B cell (primary cell): ENCODE measurements at regions not wholly inside any gene's neighbourhood (a gene's known extent, or its start where the extent isn't known, plus 50 kb on each side); places are given as distances from the start of the nearest gene placed in this dataset.

Experiments used
- ATAC-seq: fragments of 200-7000 bp; cut with Tn5 transposase; one replicate; pipeline ENCODE4 v1.10.0; 2021; ENCODE audit warnings: low read depth, mild to moderate bottlenecking, moderate number of reproducible peaks, moderate library complexity
- CTCF ChIA-PET: fragments of 350-600 bp; sonication (Branson Sonifier 250); formaldehyde crosslinking; loops from one replicate; lab custom pipeline; 2021; ENCODE audit warnings: antibody characterized with exemption, inconsistent platforms; lab: Charles Lee
- POLR2A ChIA-PET: fragments of 350-600 bp; sonication (Branson Sonifier 250); formaldehyde crosslinking; loops from one replicate; lab custom pipeline; 2021; ENCODE audit warnings: antibody characterized with exemption; lab: Charles Lee
- DNase-seq: peaks from one replicate; pipeline ENCODE4 v3.0.0; 2013
- H2AFZ ChIP-seq: 2 replicates; pipeline ENCODE4 v1.6.1; 2012; ENCODE audit warnings: mild to moderate bottlenecking, low read depth, low read length; ENCODE audit not compliant: insufficient read depth, poor library complexity, severe bottlenecking
- H3K27ac ChIP-seq, 2 donors: 1 replicate in 1 of 2; 2 replicates in 1 of 2; pipeline ENCODE4 v1.5.1; 2012 to 2013; ENCODE audit warnings: low read length in 2 of 2, mild to moderate bottlenecking in 2 of 2, moderate library complexity in 1 of 2
- H3K27me3 ChIP-seq, 4 experiments: fragments of 200-600 bp in 1 of 4; sonication (generic) in 1 of 4; replicated peaks in 1 of 4; 1 replicate in 2 of 4; 2 replicates in 2 of 4; pipeline versions ENCODE4 v1.6.1 to v1.7.0; 2013 to 2016; ENCODE audit warnings: low read length in 3 of 4, mild to moderate bottlenecking in 2 of 4, mixed read lengths in 1 of 4, moderate library complexity in 1 of 4; ENCODE audit not compliant: insufficient read depth in 4 of 4, control insufficient read depth in 3 of 4; ENCODE audit errors: control extremely low read depth in 1 of 4
- H3K36me3 ChIP-seq, 2 experiments: replicated peaks in 1 of 2; 1 replicate in 1 of 2; 2 replicates in 1 of 2; pipeline versions ENCODE4 v1.6.1 to v1.7.1; 2013; ENCODE audit warnings: low read length in 1 of 2; ENCODE audit not compliant: insufficient read depth in 2 of 2, control insufficient read depth in 1 of 2; ENCODE audit errors: control extremely low read depth in 1 of 2, extremely low read depth in 1 of 2
- H3K4me1 ChIP-seq, 2 donors: fragments of 200-600 bp in 1 of 2; sonication (generic) in 1 of 2; 1 replicate in 1 of 2; 2 replicates in 1 of 2; pipeline versions ENCODE4 v1.5.1 to v1.6.1; 2013 to 2017; ENCODE audit warnings: low read length in 2 of 2; ENCODE audit not compliant: control insufficient read depth in 2 of 2, insufficient read depth in 2 of 2
- H3K4me2 ChIP-seq: replicated peaks from 2 replicates; pipeline ENCODE3; 2012; ENCODE audit warnings: mild to moderate bottlenecking, low read depth, low read length; ENCODE audit not compliant: poor library complexity, severe bottlenecking
- H3K4me3 ChIP-seq, 5 experiments: fragments of 200-600 bp in 1 of 5; sonication (generic) in 1 of 5; 1 replicate in 3 of 5; 2 replicates in 2 of 5; pipeline versions ENCODE4 v1.5.1 to v1.7.0; 2011 to 2016; ENCODE audit warnings: low read length in 4 of 5, mild to moderate bottlenecking in 4 of 5, low read depth in 2 of 5, control low read depth in 1 of 5, moderate library complexity in 1 of 5; ENCODE audit not compliant: insufficient read depth in 1 of 5; ENCODE audit errors: control extremely low read depth in 1 of 5, extremely low read depth in 1 of 5
- H3K79me2 ChIP-seq: fragments of 200-600 bp; sonication (generic); one replicate; pipeline ENCODE4 v1.6.0; 2016; ENCODE audit warnings: low read length; ENCODE audit not compliant: control insufficient read depth, insufficient read depth
- H3K9ac ChIP-seq: fragments of 200-600 bp; sonication (generic); 2 replicates; pipeline ENCODE4 v1.6.1; 2017; ENCODE audit warnings: mild to moderate bottlenecking, low read length, moderate library complexity
- H3K9me3 ChIP-seq, 3 donors: one replicate each; pipeline versions ENCODE4 v1.6.1 to v1.7.1; 2013; ENCODE audit warnings: low read length in 2 of 3; ENCODE audit not compliant: control insufficient read depth in 2 of 3, insufficient read depth in 1 of 3; ENCODE audit errors: control extremely low read depth in 1 of 3
- H4K20me1 ChIP-seq: 2 replicates; pipeline ENCODE4 v1.6.0; 2012; ENCODE audit warnings: mild to moderate bottlenecking, low read length; ENCODE audit not compliant: insufficient read depth, control insufficient read depth, poor library complexity, severe bottlenecking
- H3K27ac Mint-ChIP-seq: one replicate; pipeline ENCODE4 v1.8.0; 2021; ENCODE audit warnings: mixed read lengths
- H3K27me3 Mint-ChIP-seq: one replicate; pipeline ENCODE4 v1.8.0; 2021; ENCODE audit warnings: mixed read lengths
- H3K4me1 Mint-ChIP-seq: one replicate; pipeline ENCODE4 v1.8.0; 2021; ENCODE audit warnings: mixed read lengths
- H3K4me3 Mint-ChIP-seq: one replicate; pipeline ENCODE4 v1.8.0; 2021; ENCODE audit warnings: mixed read lengths
- H3K9me3 Mint-ChIP-seq: one replicate; pipeline ENCODE4 v1.8.0; 2022; ENCODE audit warnings: mixed read lengths; ENCODE audit not compliant: insufficient read depth
- CTCF ChIP-seq: fragments of 200-600 bp; IDR thresholded peaks from one replicate; pipeline ENCODE4 v1.8.0; 2022; ENCODE audit warnings: antibody characterized with exemption, mild to moderate bottlenecking
- EZH2 ChIP-seq: IDR thresholded peaks from 2 replicates; pipeline ENCODE4 v1.6.1; 2012; ENCODE audit warnings: borderline replicate concordance, low read depth, mild to moderate bottlenecking, moderate library complexity, low read length; ENCODE audit not compliant: insufficient read depth, poor library complexity, severe bottlenecking
- WGBS: methylation state at CpG from one replicate; pipeline ENCODE4 v1.1.5; 2013; ENCODE audit warnings: missing lambda C conversion rate; ENCODE audit not compliant: insufficient coverage; 5-methylcytosine and 5-hydroxymethylcytosine counted together
- intact Hi-C: fragments of 100-400 bp; cut with micrococcal nuclease; formaldehyde crosslinking; loops from one replicate; pipeline ENCODE4 v1.10.0; 2022

- no peaks in the 10 kb centered on the region for H3K79me2 ChIP-seq
- no peak for DNase-seq
- no peaks in the 10 kb centered on the region for H3K9me3 ChIP-seq
- H3K9me3 Mint-ChIP-seq: no peaks in the 10 kb centered on the region
- H3K4me3 Mint-ChIP-seq: no peak overlapping the region
- no CpG with 5 or more reads among the region's 3 CpGs for WGBS
- no peak overlapping the region for H3K4me2 ChIP-seq
- no peak for ATAC-seq
- no peaks in the 10 kb centered on the region for H3K27me3 ChIP-seq
- H3K9ac ChIP-seq: no peak overlapping the region
- TF ChIP-seq CTCF (no peak), EZH2 (no peak)
- H3K4me1 Mint-ChIP-seq: no peaks in the 10 kb centered on the region
- H2AFZ ChIP-seq: no peak overlapping the region
- H3K36me3 ChIP-seq: no peaks in the 10 kb centered on the region
- ChIA-PET CTCF (no interaction called here), POLR2A (no interaction called here)
- H3K27me3 Mint-ChIP-seq: peaks cover 3% of the 10 kb centered on the region
- intact Hi-C loops: no loop called here
- no peaks in the 10 kb centered on the region for H4K20me1 ChIP-seq
- no peaks in the 10 kb centered on the region for H3K4me1 ChIP-seq
- no peak overlapping the region for H3K27ac Mint-ChIP-seq
- H3K4me3 ChIP-seq: no peak overlapping the region
- no peak overlapping the region for H3K27ac ChIP-seq
Measured at GRCh38 chr1:88560621-88561020, 123.5 kb upstream of the PKN2 start.

GRCh38 chr1:88562991-88563390 lies 121.1 kb upstream of the PKN2 start:
- ChIA-PET CTCF (no interaction called here), POLR2A (no interaction called here)
- DNase-seq (no peak), ATAC-seq (no peak)
- no peak overlapping the region for H3K4me2 ChIP-seq
- H3K27ac ChIP-seq: no peak overlapping the region
- TF ChIP-seq CTCF: no peak
- TF ChIP-seq EZH2: no peak
- 83% methylated on average over 2 of the region's 3 CpGs for WGBS
- no peak overlapping the region for H3K4me3 ChIP-seq
- intact Hi-C loops: no loop called here
- H3K4me1 ChIP-seq: no peaks in the 10 kb centered on the region
- no peaks in the 10 kb centered on the region for H3K27me3 ChIP-seq
- no peaks in the 10 kb centered on the region for H4K20me1 ChIP-seq
- no peaks in the 10 kb centered on the region for H3K79me2 ChIP-seq
- no peaks in the 10 kb centered on the region for H3K4me1 Mint-ChIP-seq
- no peaks in the 10 kb centered on the region for H3K9me3 ChIP-seq
- no peak overlapping the region for H3K9ac ChIP-seq
- no peak overlapping the region for H2AFZ ChIP-seq
- peaks cover 6% of the 10 kb centered on the region for H3K27me3 Mint-ChIP-seq
- no peak overlapping the region for H3K4me3 Mint-ChIP-seq
- no peak overlapping the region for H3K27ac Mint-ChIP-seq
- no peaks in the 10 kb centered on the region for H3K9me3 Mint-ChIP-seq
- no peaks in the 10 kb centered on the region for H3K36me3 ChIP-seq
